ENCODE measurements at regions not wholly inside any gene's neighbourhood (a gene's known extent, or its start where the extent isn't known, plus 50 kb on each side); places are given as distances from the start of the nearest gene placed in this dataset.

DNA sequence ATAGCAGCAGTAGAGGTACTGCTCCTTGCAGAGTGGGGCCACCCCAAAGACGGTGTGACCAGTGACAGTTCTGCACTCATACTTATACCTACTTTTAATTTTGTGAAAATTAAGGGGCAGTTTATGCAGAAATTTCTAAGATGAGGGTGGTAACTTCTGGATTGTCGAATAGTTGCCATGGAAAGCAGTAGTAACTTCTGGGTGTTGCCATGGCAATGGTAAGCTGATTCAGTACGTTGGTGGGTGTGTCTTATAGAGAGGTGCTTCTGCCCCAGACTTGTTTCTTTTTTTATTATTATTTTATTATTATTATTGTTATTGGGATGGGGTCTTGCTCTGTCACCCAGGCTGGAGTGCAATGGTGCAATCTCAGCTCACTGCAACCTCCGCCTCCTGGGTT, 82.8 kb upstream of the L3MBTL4 start:
- Histone ChIP-seq H3K9me3 (no peaks in the 10 kb centered on the region), H3K27me3 (no peaks in the 10 kb centered on the region), H3K4me1 (no peaks in the 10 kb centered on the region), H3K27ac (no peak overlapping the region), H3K4me3 (no peak overlapping the region), H3K36me3 (no peaks in the 10 kb centered on the region)
- intact Hi-C loops (cut with DNase I; ENCODE audit: low total_unique reads) (no loop called here), in situ Hi-C loops (cut with MboI; ENCODE audit: low sequenced_read_pairs in 4 of 4) (loop anchor here in 2 of 4 donors (25.0 kb wide), 1 partner anchor 610 kb away; the partner anchor contains the start of gene TMEM200C (in 2 of the 2))
- no peak for TF ChIP-seq POLR2A (IDR thresholded peaks at IDR 0.05)
- TF ChIP-seq, protein P1, sequence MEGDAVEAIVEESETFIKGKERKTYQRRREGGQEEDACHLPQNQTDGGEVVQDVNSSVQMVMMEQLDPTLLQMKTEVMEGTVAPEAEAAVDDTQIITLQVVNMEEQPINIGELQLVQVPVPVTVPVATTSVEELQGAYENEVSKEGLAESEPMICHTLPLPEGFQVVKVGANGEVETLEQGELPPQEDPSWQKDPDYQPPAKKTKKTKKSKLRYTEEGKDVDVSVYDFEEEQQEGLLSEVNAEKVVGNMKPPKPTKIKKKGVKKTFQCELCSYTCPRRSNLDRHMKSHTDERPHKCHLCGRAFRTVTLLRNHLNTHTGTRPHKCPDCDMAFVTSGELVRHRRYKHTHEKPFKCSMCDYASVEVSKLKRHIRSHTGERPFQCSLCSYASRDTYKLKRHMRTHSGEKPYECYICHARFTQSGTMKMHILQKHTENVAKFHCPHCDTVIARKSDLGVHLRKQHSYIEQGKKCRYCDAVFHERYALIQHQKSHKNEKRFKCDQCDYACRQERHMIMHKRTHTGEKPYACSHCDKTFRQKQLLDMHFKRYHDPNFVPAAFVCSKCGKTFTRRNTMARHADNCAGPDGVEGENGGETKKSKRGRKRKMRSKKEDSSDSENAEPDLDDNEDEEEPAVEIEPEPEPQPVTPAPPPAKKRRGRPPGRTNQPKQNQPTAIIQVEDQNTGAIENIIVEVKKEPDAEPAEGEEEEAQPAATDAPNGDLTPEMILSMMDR (IDR thresholded peaks at IDR 0.05 in 4 of 5, conservative IDR thresholded peaks at IDR 0.05 in 1 of 5), result no peak
- ATAC-seq (no peak), DNase-seq (no peak)

DNA sequence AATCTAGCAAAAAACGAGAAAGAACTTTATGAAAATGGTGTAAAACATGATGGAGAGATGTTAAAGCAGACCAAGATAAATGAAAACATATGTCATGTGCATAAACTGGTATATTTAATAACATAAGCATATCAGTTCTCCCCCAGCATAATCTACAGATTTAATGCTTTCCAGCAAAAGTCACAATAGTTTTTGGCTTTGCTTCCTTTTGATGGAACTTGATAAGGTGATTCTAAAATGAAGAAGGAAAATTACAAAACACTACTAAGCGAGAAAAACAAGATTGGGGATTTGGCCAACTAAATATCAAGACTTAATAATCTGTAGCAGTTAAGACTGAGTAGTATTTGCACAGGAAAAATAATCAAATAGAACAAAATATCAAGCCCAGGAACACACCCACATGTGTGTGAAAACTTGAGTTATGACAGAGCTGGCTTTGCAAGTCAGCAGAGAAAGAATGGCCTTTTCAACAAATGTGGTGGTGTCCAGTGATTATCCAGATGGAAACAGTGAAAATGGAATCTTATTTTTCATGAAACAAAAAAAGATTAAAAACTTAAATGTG, 83.7 kb upstream of the L3MBTL4 start:
- no peaks in the 10 kb centered on the region for H3K36me3 ChIP-seq
- H3K27me3 ChIP-seq, result no peaks in the 10 kb centered on the region
- in situ Hi-C loops (cut with MboI; ENCODE audit: low sequenced_read_pairs in 4 of 4), result loop anchor here in 2 of 4 donors (25.0 kb wide), 1 partner anchor 611 kb away; the partner anchor contains the start of gene TMEM200C (in 2 of the 2)
- no peak for DNase-seq
- intact Hi-C loops (cut with DNase I; ENCODE audit: low total_unique reads), result no loop called here
- no peak for TF ChIP-seq POLR2A (IDR thresholded peaks at IDR 0.05)
- TF ChIP-seq, protein P1 (IDR thresholded peaks at IDR 0.05 in 4 of 5, conservative IDR thresholded peaks at IDR 0.05 in 1 of 5), result no peak
- H3K9me3 ChIP-seq, result no peaks in the 10 kb centered on the region
- ATAC-seq, result no peak
- H3K4me3 ChIP-seq, result no peak overlapping the region
- H3K27ac ChIP-seq, result no peak overlapping the region
- H3K4me1 ChIP-seq, result no peaks in the 10 kb centered on the region

DNA sequence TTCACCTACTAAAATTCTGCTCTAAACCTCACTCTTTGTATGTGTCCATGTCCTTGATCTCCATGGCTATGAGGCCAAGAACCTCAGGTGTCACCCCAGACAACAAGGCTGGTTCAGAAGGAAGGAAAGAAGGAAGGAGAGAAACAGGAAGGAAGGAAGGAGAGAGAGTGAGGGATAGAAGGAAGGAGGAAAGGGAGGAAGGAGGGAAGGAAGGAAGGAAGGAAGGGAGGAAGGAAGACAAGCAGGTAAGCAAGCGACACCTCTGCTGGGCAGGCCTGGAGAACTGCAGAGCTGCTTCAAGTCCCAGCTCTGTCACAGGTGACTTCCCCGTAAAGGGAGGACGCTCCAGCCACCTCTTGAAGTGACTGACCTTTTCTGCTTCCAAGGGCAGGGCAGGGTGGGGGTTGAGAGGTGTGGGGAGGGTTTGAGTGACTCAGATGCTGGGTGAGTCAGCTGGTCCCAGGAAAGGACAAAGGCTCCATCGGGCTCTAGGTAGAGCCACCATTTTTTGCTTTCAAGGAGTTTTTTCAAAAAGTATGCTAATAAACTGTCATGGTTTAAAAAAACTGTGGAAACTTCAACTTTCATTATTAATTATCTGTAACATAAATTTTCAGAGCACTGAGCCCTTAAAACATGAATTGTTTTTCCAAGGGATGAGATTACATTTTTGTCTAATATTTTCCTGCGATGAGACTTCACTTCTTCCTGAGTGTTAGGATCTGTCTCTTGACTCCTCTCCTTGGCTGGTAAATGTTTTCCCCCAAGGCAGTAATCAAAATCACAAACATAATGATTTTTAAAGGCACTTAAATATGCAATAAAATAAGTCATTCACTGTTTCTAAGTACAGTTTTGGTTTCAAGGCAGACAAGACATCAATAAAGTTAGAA, 90.1 kb upstream of the L3MBTL4 start:
- no peak for DNase-seq
- no peaks in the 10 kb centered on the region for H3K36me3 ChIP-seq
- intact Hi-C loops (cut with DNase I; ENCODE audit: low total_unique reads) (no loop called here), in situ Hi-C loops (cut with MboI; ENCODE audit: low sequenced_read_pairs in 4 of 4) (no loop called here)
- no peaks in the 10 kb centered on the region for H3K27me3 ChIP-seq
- no peaks in the 10 kb centered on the region for H3K9me3 ChIP-seq
- TF ChIP-seq, protein P1 (IDR thresholded peaks at IDR 0.05 in 4 of 5, conservative IDR thresholded peaks at IDR 0.05 in 1 of 5), result no peak
- no peak for TF ChIP-seq POLR2A (IDR thresholded peaks at IDR 0.05)
- no peak overlapping the region for H3K4me3 ChIP-seq
- no peak for ATAC-seq
- no peak overlapping the region for H3K27ac ChIP-seq
- H3K4me1 ChIP-seq, result no peaks in the 10 kb centered on the region

DNA sequence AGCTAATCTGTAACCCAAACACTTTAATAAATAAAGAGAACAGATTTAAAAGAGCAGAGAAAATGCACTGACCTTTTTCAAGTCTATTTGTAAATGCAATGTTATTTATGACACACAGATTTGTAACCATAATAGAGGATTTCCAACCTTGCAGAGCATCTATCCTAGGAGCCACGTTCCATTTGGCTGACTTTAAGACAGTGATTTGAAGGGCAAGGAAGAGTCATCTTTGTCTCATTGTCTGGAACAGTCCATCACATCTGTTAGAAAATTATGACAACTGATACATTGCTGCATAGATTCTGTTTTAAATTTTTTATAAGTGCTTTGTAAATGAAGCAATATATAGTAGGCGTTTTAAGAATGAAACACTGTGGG, 90.8 kb upstream of the L3MBTL4 start:
- no peaks in the 10 kb centered on the region for H3K4me1 ChIP-seq
- H3K27ac ChIP-seq, result no peak overlapping the region
- ATAC-seq, result no peak
- intact Hi-C loops (cut with DNase I; ENCODE audit: low total_unique reads), result no loop called here
- in situ Hi-C loops (cut with MboI; ENCODE audit: low sequenced_read_pairs in 4 of 4), result no loop called here
- DNase-seq, result no peak
- TF ChIP-seq POLR2A (IDR thresholded peaks at IDR 0.05), result no peak
- TF ChIP-seq, protein P1 (IDR thresholded peaks at IDR 0.05 in 4 of 5, conservative IDR thresholded peaks at IDR 0.05 in 1 of 5), result no peak
- no peak overlapping the region for H3K4me3 ChIP-seq
- no peaks in the 10 kb centered on the region for H3K9me3 ChIP-seq
- H3K36me3 ChIP-seq, result no peaks in the 10 kb centered on the region
- no peaks in the 10 kb centered on the region for H3K27me3 ChIP-seq

All from gastrocnemius medialis (tissue), 4 donors.